ENCODE measurements at regions not wholly inside any gene's neighbourhood (a gene's known extent, or its start where the extent isn't known, plus 50 kb on each side); places are given as distances from the start of the nearest gene placed in this dataset.
"Not testable (repeated sequence)": the region's sequence is repeated elsewhere in the genome, so short reads cannot be mapped to it uniquely, and the experiment has no call there.

DNA sequence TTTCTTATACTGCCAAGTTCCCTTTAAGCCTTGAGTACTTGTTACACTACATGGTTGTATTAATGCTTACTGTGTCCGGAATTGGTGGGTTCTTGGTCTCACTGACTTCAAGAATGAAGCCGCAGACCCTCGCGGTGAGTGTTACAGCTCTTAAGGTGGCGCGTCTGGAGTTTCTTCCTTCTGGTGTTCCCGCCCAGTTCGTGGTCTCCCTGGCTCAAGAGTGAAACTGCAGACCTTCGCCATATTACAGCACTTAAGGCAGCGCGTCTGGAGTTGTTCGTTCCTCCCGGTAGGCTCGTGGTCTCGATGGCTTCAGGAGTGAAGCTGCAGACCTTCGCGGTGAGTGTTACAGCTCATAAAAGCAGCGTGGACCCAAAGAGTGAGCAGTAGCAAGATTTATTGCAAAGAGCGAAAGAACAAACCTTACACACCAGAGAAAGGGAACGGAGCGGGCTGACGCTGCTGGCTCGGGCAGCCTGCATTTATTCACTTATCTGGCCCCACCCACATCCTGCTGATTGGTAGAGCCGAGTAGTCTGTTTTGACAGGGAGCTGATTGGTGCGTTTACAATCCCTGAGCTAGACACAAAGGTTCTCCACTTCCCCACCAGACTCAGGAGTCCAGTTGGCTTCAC lies 1171.3 kb upstream of the B3GALT2 start:
- not testable (repeated sequence) for DNase-seq

DNA sequence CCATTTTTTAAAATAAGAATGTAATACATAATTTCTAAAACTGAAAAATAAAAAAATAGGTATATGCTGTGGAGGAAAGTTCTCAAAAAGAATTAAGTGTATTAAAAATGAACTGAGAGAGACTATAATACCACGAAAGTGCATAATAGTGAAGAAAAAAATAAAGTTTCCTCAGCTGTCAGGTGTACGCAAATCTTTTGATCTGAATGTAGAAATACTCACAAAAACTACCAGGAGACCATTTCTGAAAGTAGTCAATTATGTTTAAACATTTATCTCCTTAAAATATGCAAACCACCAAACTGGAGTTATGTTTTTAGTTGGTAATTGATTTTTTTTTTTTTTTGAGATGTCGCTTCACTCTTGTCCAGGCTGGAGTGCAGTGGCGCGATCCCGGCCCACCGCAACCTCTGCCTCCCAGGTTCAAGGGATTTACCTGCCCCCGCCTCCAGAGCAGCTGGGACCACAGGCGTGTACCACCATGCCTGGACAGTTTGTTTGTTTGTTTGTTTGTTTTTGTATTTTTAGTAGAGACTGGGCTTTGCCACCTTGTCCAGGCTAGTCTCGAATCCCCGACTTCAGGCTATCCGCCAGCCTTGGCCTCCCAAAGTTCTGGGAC lies 1169.2 kb upstream of the B3GALT2 start:
- no peak for DNase-seq

DNA sequence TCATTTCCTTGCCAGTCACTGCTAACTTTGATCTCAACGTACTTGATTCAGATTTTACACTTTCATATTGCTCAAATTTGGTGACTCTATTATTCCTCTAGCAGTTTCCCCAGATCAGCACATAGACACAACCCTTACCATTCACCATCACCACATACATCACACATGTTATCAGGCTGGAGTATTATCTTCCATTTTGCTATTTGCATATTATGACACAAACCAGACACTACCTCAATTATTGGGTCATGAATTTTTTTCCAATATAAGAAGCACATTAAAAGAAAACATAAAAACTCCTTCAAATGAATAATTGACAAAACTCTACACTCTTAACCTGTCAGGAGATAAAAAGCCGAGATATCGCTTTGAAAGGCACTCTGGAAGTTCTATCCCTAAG lies 1166.7 kb upstream of the B3GALT2 start:
- DNase-seq, result no peak

DNA sequence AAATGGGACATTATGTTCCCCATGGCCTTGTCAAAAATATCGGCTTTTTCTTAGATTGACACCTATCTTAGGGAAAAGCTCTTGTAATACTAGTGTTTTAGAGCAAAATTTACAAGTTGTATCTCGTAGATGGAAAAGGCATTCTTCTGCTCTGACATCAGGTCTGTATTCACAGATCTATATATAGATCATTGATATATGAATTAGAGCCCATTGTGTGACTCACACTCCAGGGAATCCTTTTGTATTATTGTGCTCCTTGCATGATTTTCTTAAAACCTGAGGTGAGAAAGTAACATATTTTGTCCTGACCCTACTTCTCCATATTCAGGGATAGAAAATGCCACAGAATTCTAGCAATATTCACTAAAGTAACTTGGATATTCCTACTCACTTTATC lies 1160.8 kb upstream of the B3GALT2 start:
- DNase-seq, result no peak

DNA sequence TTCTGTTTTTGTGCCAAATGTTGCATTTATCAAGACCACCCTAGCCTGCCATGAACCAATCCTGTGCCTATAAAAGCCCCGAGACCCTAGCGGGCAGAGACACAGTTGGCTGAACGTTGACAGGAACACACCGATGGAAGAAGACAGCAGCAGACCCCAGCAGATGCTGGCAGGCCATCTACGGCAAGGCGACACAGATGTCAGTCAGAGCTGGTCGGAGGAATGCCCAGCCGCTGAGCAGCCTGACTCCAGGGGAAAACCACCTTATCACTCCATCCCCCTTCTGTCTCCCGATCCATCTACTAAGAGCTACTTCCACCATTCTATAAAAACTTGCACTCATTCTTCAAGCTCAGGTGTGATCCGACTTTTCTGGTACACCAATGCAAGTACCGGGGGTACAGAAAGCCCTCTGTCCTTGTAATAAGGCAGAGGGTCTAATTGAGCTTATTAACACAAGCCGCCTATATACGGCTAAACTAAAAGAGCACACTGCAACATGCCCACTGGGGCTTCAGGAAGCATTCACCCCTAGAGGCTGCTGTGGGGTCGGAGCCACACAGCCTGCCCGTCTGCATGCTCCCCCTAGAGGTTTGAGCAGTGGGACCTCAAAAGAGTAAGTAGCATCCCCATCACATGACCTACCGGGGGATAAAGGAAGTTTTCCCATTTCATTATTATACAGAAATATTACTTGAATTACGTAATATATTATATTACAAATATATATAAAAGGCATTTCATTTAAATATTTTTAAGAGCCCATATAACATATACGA lies 1156.3 kb upstream of the B3GALT2 start:
- no peak for DNase-seq

- DNase-seq, result no peak
These were observed 1155.2 kb upstream of the B3GALT2 start for GRCh38 chr1:194341587-194341986.

DNA sequence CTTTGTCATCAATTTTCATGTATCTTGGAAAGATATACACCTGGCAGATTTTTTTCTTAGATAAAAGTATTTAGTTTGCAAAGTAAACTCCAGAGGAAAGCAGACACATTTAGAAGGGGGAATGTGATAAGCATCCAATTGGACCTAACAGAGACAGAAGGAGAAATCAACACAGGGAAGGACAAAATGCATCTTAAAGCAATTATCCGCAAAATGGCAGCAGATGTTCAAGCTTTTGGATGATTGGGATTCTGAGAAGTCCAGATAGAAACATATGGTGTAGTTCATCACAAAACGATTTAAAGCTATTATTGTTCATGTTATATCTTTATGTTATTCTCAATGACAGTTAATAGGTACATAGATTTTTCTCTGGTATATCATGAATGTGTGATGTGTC lies 1153.1 kb upstream of the B3GALT2 start:
- no peak for DNase-seq

GRCh38 chr1:194338241-194338948 lies 1152.0 kb upstream of the B3GALT2 start:
- no peak for DNase-seq

- no peak for DNase-seq
These were observed 1146.8 kb upstream of the B3GALT2 start for GRCh38 chr1:194333240-194333639.

DNA sequence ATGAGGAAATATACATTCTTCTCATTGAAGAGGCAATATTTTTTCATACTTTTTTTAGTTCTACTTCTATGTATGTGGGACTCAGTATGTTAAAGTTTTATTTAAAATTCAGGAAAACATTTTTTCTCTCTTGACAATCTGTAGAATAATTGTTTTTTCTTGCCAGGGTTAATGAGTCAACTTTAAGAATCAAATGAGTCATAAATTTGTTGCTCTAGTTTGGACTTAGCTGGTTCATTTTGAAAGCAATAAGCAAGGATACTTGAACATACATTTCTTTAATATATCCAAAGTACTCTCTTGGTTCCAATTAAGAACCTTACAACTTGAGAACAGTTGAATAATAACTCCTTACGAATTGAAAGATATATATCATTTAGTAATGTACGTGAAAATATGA lies 1145.3 kb upstream of the B3GALT2 start:
- DNase-seq, result no peak

DNA sequence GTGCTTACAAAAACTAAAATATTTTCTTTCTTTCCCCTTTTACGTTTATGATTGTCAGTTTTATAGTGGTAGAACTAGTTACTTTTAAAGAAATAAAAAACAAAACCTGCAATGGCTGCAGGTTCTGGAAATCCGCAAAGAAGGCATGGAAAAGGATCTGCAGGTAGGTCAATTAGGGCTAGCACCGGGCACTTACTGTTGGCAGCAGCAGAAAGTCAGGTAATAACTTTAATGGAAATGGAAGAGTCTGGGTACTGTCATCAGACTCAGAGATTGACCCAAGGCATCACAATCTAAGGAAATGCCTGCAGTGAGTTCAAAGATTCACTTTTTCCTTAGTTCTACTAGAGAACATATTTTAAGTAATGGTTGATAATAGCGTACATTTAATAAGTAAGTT lies 1136.3 kb upstream of the B3GALT2 start:
- DNase-seq, result no peak

DNA sequence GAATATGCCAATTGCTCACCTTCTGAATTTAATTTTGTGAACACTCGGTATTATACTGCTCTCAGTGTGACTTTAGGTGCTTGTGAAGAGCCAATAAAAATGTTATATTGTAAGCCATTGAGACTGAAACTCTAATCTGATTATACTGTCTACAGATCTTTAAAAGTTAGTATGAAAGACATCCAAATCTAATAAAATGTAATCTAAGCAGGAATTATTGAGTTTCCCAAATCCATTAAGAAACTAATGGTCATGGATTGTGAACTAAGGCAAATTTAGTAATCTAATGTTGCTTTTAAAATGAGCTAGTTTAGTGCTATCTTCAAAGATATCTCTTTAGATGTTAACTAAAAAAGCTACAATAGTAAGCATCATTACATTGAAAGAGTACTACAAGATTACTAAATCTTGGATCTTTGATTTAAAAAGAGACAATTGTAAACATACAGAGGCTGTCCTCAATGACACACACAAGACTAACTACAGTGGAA lies 1132.4 kb upstream of the B3GALT2 start:
- no peak for DNase-seq

DNA sequence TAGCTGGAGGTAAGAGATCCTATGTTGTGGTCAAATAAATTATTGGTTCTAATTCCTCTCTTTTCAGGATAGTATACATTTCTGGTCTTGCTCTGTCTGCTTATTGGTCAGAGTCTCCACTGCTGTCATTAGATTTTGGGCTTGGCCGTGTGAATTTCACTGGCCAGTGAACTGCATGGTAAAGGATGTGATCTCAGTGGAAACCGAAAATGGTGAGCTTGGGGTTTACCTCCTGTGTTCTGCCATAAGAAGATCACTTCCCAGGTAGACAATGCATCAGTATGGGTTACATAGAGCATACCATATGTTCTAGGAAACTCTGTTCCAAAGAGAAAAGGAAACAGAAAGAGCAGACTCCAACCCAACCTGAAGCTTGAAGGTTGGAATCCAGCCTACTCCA lies 1123.3 kb upstream of the B3GALT2 start:
- DNase-seq, result no peak

DNA sequence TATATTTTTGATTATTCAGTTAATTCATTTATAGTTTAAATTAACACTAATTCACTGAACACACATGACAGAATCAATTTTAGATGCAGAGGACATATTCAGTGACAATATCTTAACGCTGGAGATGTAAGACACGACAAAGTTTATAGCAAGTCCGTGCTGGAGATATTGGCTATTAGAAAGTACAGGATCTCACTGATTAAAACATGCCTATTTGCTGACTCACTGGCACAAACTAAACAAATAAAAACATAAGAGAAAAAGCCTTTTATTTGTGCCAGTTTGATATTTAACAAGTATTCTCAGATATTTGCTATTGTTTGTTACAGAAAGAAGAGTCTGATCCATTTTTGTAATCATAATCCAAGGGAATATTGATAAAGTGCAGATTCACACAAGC lies 1122.9 kb upstream of the B3GALT2 start:
- DNase-seq, result no peak

- DNase-seq, result no peak
These were observed 1114.4 kb upstream of the B3GALT2 start for GRCh38 chr1:194300776-194301175.

GRCh38 chr1:194300340-194300739 lies 1113.9 kb upstream of the B3GALT2 start:
- no peak for DNase-seq

- no peak for DNase-seq
These were observed 1111.7 kb upstream of the B3GALT2 start for GRCh38 chr1:194298007-194298598.

GRCh38 chr1:194297094-194297493 lies 1110.7 kb upstream of the B3GALT2 start:
- DNase-seq, result no peak

DNA sequence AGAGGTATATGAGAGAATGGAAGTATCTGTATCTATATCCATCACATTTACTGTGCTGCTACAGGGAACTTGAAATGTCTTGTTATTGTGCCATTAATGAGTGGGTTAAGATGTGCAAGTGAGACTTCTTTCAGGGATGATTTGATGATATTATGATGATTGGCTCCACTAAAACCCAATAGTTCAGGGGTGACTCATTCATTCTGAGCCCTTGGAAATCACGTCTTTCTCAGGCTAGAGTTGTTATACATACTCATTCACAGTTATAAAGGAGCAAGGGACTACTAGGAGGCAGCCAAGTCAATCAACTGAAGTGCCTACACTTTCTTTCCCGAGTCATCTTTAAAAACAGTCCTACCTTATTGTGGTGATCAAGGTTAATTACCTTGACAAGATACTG lies 1109.8 kb upstream of the B3GALT2 start:
- no peak for DNase-seq

DNA sequence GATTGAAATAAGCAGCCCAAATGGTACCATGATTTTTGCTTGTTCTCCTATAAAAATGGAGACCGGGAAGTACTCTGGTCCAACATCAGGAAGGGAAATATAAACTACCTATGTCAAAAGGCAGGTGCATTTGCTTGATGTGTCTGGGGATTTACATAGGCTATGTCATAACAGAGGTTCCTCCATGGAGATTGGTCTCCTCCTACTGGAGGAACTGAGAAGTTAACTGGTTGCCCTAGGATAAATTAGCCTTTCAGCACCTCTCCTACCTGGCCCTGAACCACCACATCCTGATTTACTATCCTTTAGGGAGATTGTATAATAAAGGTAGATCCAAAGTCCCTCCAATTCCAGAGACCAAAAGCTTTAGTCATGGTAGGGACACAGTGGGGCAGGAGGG lies 1109.3 kb upstream of the B3GALT2 start:
- no peak for DNase-seq

DNA sequence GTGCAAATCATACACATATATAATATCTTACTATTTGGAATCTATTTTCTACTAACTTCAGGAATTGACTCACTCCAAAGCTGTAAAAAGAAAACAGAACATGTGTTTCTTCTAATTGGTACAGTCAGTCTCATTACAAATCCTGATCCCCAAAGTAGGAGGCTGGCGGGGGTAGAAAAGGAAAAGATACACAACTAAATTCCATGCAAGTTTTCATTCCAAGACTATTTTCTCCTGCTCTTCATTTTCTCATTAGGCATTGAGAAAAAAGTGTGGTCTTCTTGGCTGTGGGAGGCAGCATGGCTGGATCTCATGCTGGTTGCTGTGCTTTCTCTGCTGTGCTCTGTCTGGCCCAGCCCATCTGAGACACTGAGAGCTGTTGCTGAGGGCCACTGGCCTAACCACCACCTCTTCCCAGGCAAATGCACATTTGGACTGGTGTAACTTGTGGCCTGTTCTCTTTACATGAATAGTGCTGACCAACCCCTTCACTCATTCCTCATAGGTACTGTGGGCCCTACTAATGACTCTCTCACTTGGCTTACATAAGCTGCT lies 1107.5 kb upstream of the B3GALT2 start:
- no peak for DNase-seq

GRCh38 chr1:194292966-194293365 lies 1106.6 kb upstream of the B3GALT2 start:
- no peak for DNase-seq
